GM12873 (cell line): ENCODE measurements at regions not wholly inside any gene's neighbourhood (a gene's known extent, or its start where the extent isn't known, plus 50 kb on each side); places are given as distances from the start of the nearest gene placed in this dataset.

Experiments
- TF ChIP-seq, protein P1 (sequence below): IDR thresholded peaks from 2 replicates; pipeline ENCODE4 v1.5.1; 2012; ENCODE audit warnings: low read depth, mild to moderate bottlenecking, moderate library complexity, low read length, control low read depth; ENCODE audit not compliant: insufficient read depth; ENCODE audit errors: missing control alignments

GRCh38 chr7:109893231-109893630 is 1197.7 kb upstream of the LRRN3 start:
- TF ChIP-seq, protein P1, sequence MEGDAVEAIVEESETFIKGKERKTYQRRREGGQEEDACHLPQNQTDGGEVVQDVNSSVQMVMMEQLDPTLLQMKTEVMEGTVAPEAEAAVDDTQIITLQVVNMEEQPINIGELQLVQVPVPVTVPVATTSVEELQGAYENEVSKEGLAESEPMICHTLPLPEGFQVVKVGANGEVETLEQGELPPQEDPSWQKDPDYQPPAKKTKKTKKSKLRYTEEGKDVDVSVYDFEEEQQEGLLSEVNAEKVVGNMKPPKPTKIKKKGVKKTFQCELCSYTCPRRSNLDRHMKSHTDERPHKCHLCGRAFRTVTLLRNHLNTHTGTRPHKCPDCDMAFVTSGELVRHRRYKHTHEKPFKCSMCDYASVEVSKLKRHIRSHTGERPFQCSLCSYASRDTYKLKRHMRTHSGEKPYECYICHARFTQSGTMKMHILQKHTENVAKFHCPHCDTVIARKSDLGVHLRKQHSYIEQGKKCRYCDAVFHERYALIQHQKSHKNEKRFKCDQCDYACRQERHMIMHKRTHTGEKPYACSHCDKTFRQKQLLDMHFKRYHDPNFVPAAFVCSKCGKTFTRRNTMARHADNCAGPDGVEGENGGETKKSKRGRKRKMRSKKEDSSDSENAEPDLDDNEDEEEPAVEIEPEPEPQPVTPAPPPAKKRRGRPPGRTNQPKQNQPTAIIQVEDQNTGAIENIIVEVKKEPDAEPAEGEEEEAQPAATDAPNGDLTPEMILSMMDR = no peak

GRCh38 chr7:109895536-109895935 is 1195.4 kb upstream of the LRRN3 start:
- TF ChIP-seq, protein P1 = no peak

DNA sequence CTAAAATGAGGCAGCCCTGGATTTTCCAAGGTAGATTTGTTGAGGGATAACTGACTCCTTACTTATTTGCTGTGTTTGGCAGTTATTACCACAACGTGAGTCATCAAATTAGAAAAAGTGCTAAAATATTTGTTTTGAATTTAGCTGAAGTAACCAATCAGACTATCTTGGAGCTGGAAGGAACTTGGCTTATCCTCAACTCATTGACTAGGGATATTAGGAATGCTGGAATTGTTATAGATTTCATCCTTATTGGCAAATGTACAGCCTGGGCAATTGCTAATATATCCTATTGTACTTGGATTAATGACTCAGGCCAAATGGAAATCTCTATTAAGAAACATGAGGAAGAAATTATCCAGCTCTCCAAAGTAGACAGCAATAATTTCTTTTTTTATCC is 1189.0 kb upstream of the LRRN3 start:
- TF ChIP-seq, protein P1 = no peak

DNA sequence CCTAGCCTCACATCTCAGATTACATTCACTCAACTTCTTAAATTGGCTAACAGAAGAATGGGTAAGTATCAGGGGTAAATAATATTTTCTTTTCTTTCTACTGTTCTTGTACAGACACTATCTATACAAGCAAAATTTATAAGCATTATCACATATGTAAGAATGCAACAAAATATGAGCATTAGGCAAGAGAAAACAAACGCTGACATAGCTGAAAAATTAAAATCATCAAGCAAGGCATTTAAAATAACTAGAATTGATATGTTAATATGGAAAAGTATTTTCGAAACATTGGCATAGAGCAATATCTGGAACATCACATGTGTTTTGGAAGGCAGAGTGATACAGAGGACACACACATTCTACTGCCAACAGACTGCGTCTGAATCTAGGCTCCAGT is 1175.3 kb upstream of the LRRN3 start:
- TF ChIP-seq, protein P1 = no peak

GRCh38 chr7:109926738-109927137 is 1164.2 kb upstream of the LRRN3 start:
- TF ChIP-seq, protein P1 = no peak

- TF ChIP-seq, protein P1 = no peak
These were observed 1160.9 kb upstream of the LRRN3 start for GRCh38 chr7:109930049-109930448.

DNA sequence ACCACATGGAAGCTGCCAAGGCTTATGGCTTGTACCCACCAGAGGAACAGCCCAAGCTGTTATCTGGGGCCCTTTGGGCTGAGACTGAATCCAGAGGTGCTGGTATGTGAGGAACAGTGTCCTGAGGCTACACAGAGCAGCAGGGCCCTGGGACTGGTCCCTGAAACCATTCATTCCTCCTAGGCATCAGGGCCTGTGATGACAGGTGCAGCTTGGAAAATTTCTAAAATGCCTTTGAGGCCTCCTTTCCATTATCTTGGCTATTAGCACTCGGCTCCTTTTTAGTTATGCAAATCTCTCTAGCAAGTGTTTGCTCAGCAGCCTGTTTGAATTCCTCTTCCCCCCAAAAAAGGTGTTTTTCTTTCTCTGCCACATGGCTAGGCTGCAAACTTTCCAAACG is 1151.7 kb upstream of the LRRN3 start:
- TF ChIP-seq, protein P1 = no peak
